NCI-H1694 treated with DMSO at 0.1 percent for 48 hours (cell line): ENCODE measurements at regions not wholly inside any gene's neighbourhood (a gene's known extent, or its start where the extent isn't known, plus 50 kb on each side); places are given as distances from the start of the nearest gene placed in this dataset.
"Not testable (repeated sequence)": the region's sequence is repeated elsewhere in the genome, so short reads cannot be mapped to it uniquely, and the experiment has no call there.

Experiments used
- DNase-seq: peaks from one replicate; lab custom pipeline; 2025; lab: John Stamatoyannopoulos, UW

DNA sequence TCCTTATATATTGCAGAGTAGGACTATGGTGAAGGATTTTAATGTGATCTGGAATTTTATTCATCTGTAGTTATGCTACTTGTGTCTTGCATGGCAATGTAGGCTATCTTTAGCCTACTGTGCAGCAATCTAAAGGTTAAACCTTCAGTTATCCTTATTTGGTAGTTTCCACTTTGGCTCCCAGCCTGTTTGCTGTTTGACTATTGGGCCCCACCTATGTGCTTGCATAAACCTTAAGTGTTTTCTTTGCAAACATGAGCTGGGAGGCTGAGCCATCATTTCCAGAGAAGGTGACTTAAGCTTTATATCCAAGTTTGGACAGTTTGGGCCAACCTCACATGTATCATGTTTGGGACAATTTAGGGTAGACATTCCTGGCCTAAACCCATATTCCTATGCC lies 537.5 kb downstream of the BTBD3 start:
- no peak for DNase-seq

DNA sequence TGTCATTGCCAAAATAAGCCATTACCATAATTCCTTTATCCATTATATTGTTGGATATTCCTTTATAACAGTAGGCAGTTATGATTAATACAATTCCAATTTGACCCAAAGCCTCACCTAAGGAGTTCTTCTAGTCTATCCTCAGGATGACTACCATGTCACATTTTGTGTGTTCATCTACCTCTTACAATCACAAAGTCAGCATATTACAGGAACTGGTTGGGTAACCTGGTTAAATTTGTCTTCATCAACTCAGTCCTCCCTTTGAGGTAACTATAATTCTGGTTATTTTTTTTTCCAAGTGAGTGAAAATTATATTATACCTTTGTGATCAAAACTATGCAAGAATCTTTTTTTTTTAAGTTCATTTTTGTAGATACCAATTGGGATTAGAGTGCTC lies 540.5 kb downstream of the BTBD3 start:
- DNase-seq = no peak

DNA sequence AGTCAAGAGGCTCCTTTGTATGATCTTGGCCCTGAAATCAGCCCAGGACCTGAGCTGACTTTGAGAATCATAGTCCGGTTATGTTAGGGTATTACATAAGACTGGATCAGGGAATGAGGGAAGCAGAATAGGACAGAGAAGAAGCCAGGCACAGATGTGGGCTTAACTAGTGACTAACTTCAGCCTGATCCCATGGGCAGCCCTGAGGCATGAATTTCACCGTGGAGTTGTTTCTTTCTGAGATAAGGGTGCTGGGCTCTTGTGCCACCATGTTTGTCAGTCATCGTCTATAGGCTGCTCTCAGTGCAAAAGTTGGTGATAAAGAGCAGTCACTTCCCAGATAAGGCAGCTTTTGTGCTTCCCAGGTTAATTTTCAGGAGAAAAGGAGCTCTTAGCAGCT lies 544.7 kb upstream of the SPTLC3 start:
- DNase-seq = no peak

DNA sequence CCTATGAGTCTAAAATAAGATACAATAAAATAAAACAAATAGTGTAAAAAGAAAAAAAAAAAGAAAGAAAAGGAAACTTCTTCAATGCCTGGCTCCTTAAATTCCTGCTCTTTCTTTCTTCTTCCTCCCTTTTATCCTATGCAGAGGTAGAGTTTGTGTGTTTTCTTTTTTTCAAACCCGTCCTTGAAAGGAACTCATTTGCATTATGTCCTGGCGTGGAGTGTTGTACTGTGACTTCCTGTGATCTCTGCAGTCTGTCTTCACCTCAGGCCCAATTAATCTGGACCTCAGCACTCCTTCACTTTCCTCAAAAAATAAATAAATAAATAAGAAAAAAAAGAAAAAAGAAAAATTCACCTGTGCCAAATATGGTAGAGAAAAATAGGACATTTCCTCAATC lies 541.9 kb upstream of the SPTLC3 start:
- no peak for DNase-seq

DNA sequence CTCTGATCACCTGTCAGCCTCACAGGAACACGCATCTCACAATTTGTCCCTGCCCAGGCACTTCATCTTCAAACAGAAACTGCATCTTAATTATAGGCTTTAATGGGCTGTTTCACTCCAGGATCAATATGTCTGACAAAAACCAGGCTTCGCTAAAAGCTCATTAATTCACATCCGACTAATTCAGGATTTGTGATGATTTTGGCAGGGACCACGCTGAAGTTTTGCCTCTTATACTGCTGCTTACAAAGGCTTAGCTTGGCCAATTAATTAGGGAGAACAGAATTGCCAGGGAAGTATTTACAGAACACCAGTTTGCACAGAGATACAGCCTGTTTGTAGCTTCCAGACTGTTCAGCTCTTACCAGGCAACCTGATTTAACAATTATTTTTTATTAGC lies 541.0 kb upstream of the SPTLC3 start:
- no peak for DNase-seq

DNA sequence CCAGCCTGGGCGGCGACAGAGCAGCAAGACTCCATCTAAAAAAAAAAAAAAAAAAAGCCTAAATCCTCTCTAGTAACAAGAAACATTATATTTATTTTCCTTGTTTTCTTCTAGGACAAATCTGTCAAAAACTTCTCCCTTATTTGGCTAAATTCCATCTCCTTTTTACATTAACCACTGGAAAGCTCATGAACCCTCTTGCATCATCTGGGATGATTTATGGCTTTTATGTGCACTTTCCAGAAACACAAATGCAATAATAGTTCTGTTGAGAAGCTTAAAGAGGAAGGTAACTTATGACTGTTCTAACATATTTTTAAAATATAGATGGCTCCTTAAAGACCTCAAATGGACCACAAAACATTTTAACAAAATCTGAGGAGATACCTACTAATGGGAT lies 526.1 kb upstream of the SPTLC3 start:
- no peak for DNase-seq

DNA sequence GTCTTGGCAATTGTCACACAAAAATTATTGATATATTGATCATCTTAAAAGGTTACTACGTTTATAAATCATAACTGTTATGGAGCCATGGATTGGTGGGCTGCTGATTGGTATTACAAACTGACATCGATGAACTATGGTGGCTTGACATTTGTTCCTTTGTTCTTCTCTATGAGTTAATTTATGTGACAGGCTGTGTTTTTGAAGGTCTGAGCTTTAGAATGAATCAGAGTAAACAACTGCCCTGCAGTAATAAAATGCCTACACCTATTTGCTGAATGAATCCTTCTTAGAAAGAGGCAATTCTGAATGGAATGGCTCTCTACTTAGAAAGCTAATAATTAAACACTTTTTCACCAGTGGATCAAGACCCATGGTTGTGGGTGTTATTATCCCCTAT lies 506.3 kb upstream of the SPTLC3 start:
- no peak for DNase-seq

DNA sequence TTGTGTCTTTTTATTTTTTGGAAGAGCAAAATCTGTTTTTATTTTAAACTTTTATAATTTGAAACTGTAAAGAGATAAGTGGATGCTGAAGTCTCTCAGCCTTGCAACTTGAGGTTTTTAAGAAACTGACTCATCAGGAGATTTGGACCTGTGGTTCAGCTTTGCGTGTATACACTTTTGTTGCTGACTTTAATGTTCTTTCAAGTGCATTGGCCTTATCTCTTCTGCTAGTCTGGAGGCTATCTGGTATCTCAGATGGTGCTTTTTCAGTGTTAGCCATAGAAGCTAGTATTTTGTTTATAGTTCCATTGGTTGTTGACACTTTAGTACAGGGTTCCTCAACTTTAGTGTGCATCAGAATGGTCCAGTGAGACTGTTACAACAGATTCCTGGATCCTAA lies 504.0 kb upstream of the SPTLC3 start:
- no peak for DNase-seq

DNA sequence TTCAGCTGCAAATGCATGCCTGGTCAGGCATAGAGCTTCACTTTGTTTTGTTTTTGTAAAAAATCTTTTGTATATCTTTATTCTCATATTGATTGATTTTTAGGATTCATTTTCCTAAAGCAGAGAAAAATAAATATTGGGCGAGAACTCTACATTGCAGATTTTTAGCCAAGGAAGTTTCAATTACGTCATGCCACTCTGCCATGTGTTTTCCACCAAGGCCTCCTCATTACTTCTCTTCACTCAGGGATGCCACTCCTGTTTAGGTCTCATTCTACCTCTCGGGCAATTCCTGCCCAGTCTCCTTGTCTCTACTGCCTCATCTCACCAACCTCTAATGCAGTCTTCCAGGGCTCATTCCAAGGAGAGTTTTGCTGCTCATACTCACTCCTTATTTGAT lies 497.3 kb upstream of the SPTLC3 start:
- no peak for DNase-seq

DNA sequence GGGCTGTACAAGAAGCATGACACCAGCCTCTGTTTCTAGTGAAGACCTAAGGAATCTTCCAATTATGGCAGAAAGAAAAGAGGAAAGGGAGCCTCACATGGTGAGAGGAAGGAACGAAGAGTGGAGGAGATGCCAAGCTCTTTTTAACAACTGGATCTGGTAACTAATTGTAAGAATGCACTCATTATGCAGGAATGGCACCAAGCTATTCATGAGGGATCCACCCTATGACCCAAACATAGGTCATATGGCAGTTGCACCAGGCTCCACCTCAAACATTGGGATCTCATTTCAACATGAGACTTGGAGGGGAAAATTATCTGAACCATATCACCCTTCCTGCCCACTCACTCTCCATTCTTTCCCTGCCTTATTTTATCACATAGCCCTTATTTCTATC lies 496.0 kb upstream of the SPTLC3 start:
- DNase-seq = no peak

DNA sequence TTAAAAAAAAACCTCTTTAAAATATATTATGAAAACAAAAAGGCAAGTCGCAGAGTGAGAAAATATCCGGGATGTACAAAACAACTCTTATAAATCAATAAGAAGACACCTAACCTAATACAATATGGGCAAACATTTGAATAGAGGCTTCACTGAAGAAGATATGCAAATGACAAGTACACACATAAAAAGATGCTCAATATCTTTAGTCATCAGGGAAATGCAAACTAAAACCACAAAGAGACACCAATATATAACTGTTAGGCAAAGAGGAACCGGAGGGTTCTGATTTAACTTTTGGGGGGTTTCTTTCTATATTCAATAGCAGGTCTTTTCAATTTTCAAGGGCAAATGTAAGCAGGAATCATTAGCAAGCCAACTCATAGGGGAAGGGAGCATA lies 480.7 kb upstream of the SPTLC3 start:
- DNase-seq = no peak

DNA sequence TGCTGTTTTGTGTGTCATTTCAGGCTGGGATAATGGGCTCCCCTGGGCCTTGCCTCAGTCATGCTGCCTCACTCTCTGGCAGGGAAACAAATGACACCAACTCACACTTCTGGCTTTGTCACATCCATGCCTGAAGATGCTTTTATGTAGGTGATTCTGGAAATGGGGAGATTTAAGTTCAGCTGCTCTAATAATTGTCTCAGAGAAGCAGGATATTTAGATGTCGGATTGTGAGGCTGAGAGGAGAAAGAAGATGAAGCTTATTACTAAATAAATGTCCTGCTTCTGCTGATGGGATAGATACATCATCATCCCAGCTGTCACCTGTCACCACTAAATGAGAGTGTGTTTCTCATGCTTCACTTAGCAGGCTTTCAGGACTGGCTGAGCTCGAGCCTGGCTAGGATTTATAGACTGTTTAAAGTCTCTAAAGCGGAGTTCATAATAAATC lies 480.2 kb upstream of the SPTLC3 start:
- peak; percentile 90 for DNase-seq

DNA sequence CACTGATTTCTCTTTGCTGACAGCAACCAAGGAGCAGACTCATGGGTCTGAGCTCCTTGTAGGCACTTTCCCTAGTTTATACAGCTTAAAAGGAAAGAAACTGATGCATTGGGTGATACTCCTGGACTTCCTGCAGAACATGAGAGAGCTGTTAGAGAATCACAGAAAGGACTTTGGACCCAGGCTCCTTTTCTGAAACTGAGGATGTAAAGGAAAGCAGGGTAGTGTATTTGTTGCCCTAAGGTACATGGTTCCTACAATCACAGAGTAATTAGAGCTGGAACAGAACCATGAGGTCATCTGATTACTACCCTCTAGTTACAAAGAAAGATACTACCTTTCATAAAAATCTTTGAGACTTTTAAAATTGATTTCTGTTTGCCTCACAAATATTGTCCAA lies 477.1 kb upstream of the SPTLC3 start:
- no peak for DNase-seq

DNA sequence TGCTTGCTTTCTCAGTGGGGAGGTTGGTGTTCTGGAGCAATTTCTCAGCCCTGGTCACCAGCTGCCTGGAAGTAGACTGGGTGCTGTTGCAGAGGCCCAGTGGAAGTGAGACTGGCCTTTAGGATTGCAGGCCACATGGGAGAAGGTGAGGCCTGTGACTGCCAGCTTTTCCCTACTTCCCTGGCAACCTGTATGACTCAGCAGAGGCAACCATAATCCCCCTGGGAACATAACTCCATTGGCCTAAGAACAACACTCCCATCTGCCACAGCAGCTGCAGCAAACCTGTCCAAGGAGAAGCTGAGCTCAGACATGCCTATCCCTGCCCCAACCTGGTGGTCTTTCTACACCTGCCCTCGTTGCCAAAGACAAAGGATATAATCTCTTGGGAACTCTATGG lies 473.5 kb upstream of the SPTLC3 start:
- DNase-seq = peak; percentile 51

DNA sequence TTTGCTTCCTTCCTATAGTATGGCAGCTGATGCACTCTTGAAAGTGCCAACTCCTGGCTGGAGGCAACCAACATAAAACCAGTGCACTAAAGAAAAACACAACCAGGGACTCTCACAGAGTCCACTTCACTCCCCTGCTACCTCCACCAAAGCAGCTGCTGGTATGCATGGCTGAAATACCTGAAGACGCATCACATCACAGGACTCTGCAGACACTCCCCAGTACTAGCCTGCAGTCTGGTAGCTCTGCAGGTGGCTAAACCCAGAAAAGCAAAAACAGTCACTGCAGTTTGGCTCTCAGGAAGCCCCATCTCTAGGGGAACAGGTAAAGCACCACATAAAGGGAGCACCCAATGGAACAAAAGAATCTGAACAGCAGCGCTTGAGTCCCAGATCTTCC lies 473.0 kb upstream of the SPTLC3 start:
- no peak for DNase-seq

DNA sequence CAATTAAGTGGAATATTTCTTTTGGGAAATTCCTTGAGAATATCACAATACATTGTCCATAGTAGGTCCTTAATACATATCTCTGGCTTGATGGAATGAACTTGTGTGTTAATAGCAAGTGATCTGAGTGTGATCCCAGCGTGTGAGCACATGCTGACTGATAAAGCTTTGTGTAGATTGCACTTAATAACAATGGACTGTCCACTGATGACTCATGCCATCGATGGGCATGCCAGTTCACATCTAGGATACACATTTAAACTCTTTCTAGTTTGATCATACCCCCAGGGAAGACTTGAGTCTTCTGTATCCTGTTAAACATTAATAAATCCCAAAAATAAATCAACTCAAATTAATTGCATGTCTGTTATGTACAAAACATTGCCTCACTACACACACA lies 454.3 kb upstream of the SPTLC3 start:
- DNase-seq = no peak

DNA sequence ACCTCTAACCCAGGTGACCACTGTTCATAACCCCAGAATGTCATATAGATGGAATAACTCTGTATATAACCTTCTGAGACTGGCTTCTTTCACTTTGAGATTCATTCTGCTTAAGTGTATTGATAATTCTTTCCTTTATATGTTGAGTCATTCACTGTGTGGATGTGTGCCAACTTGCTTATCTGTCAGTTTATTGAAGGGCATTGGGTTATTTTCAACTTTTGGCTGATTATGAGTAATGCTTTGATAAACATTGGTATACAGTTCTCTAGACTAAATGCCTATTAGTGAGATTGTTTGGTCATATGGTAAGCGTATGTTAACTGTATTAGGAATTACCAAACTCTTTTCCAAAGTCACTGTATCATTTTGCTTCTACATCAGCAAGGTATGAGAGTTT lies 453.4 kb upstream of the SPTLC3 start:
- no peak for DNase-seq

DNA sequence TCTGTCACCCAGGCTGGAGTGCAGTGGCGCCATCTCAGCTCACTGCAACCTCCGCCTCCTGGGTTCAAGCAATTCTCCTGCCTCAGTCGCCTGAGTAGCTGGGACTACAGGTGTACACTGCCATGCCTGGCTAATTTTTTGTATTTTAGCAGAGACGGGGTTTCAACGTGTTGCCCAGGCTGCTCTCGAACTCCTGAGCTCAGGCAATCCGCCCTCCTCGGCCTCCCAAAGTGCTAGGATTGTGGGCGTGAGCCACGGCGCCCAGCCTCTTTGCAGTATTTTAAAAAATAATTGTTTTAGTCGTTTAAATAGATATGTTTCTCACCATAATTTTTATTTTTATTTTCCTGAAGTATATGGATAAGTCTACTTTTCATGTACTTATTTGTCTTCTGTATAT lies 452.9 kb upstream of the SPTLC3 start:
- not testable (repeated sequence) for DNase-seq

DNA sequence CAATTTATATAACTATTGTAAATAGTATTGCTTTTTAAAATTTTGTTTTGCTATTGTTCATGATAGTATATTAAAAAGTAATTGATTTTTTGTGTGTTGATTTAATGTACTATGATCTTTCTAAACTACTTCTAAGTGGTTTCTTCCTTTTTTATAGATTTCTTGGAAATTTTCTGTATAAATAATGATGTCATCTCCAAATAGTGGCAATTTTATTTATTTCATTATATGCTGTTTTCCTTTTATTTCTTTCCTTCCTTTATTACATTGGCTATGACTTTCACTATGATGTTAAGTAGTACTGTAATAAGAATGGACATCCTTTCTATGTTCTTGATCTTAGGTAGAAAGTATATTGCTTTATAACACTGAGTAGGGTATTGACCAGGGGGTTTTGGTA lies 451.5 kb upstream of the SPTLC3 start:
- no peak for DNase-seq

DNA sequence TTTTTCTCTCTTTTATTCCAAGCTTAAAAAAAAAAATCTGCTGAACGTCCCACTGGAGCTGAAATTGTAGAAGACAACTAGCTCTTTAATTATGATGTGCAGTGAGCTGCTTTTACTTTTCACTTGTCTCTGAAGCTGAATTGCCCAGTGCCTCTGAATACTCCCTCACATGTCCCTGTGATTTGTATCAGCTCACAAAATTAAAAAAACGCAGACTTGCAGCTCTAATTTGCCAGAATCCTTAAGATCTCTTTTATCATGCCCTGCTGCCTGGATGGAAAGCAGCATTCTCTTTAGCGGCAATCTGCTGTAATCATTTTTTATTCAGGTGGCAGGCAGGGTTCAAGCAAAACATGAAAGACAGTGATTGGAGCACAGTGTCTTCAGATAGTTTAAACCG lies 443.8 kb upstream of the SPTLC3 start:
- DNase-seq = no peak

DNA sequence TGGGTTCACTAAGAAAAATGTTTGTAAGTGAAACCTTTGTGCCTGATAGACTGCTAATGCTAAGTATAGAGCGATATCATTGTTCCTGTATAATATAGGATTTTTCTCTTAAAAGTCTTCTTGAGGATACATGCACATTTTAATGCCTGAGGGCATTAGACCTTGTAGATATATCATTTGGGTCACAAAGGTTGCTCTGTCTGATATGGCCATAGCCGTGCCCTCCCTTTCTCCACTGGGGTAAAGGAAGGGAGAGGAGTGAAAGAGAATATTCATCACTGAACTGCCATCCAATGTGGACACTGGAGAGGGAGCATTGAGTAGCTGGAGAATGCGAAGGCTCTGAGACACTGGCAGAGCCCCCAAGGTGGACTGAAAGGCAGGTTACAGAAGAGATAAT lies 442.2 kb upstream of the SPTLC3 start:
- no peak for DNase-seq

DNA sequence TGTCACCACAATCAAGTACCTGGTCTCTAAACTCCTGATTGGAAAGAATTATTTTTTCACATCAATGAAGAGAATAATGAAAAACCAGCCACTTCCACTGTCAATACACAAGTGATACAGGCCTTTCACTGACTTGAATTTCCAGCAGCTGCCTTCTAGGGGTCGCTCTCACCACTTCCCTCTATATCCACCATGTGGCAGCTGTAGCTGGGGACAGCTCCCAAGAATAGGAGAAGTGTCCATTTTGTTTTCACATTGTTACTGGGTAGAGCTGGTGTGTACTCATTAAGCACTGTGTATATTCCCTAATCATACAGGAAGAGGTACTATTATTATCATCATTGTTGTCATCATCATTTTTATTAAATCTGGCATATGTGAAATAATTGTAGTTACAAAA lies 438.4 kb upstream of the SPTLC3 start:
- peak; percentile 47 for DNase-seq

DNA sequence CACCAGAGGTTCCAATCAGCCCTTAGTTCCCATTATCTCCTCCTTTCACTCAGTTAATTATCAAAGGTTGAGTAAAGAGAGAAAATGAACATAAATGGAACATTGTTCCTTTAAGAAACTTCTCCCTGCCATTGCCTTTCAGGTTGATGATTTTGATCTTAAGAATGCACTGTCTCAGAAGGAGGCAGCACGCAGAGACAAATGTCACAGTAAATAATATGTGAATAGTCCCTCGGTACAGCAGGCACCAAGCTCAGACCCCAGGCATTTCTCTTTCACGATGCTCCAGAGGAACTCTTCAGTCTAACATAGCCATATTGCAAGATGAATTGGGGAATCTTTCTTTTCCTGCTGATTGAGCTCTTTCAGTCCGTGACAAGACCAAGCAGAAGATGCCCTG lies 435.3 kb upstream of the SPTLC3 start:
- DNase-seq = no peak

DNA sequence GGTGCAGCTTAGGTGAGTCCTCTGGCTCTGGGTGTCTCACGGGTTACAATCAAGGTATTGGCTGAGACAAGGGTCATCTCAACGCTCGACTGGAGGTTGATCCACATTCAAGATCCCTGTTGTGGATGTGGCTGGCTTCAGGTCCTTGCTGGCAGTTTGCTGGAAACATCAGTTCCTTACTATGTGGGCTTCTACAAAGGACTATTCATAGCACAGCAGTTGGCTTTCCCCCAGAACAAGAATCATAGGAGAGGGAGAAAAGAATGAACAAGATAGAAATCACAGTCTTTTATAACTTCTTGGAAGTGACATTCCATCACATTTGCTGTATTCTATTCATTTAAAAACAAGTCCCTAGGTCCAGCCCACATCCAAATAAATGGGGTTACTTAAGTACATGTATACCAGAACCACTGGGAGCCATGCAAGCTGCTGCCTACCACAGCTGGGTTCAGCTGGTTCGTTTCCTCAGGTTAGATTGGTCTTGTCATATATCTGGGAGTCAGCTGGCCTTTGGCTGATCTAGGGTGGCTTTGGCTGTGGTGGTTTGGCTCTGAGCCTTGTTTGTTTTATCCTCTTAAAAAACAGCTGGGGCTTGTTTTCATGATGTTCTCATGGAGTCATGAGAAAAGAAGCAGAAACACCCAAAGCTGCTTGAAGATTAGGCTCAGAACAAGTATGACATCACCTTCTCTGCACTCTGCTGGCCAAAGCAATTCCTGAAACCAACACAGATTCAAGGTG lies 433.2 kb upstream of the SPTLC3 start:
- no peak for DNase-seq

DNA sequence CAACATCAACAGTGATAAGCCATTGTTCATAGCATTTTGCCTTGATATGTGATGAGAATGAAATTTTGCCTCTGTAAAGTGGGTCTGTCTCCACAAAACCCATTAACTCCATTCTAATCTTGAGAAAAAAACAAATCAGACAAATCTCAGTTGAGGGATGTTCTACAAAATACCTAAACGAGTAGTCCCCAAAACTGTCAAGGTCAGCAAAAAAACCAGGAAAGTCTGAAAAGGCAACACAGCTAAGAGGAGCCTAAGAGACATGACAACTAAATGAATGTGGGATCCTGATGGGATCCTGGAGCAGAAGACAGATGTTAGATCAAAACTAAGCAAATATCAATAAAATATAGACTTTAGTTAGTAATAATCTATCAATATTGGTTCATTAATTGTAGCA lies 431.6 kb upstream of the SPTLC3 start:
- DNase-seq = no peak
